ENCODE measurements at regions not wholly inside any gene's neighbourhood (a gene's known extent, or its start where the extent isn't known, plus 50 kb on each side); places are given as distances from the start of the nearest gene placed in this dataset.

DNA sequence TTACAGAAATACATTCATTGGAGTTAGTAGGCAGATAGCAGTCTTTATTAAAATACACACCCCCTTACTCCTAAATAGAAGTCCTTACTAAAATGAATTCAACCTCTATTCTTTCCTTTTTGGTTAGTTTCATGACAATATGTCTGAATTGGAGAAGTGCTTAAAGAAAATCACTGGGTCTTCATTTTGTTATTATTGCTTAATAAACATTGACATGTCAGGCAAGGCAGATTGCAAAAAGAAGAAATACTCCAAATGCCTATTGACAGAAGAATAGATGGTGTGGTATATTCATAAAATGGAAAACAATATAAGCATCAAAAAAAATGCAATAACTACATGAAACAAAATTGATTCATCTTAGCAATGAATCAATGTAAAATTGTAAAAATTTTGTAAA lies 135.5 kb downstream of the TMEM26 start:
- DNase-seq, result no peak

- DNase-seq, result no peak
Observed at GRCh38 chr10:61316676-61317265, 136.4 kb downstream of the TMEM26 start.

- DNase-seq, result no peak
Observed at GRCh38 chr10:61314273-61314672, 138.9 kb downstream of the TMEM26 start.

GRCh38 chr10:61313460-61313859 lies 139.7 kb downstream of the TMEM26 start:
- peak; percentile 18 for DNase-seq

DNA sequence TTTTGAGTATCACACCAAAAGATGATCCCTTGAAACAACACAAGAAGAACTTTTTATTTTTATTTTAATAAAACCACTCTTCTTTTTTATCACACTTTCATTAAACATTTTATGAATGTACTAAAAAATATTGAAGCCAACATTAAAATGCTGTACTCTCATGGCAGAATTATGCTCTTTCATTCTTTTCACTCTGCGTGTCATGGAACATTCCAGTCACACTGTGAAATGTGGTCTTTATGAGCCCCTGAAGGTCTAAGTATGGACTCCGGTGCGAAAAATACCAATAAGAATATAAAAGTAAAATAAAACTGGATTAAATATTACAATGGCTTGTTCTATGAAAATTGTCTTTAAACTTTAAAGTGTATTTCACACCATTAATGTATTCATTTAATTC lies 148.4 kb downstream of the TMEM26 start:
- no peak for DNase-seq

GRCh38 chr10:61302124-61302523 lies 151.1 kb downstream of the TMEM26 start:
- DNase-seq, result no peak

DNA sequence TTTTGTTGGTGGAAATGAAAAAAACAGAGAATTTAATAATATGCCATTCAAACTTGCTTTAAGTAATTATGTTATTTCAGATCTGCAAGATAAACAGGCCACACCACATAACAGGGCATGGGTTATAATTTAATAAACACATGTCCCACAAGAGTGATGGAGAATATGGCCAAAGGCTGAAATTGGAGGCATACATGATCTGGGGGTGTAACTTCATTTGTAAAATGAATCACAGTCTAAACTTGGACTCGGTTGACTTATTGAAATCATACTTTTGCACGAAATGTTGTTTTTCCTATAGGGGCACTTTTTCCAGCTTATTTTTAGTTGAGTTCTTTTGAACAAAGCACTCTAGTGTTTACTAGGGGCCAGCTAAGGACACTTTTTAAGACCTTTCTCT lies 151.6 kb downstream of the TMEM26 start:
- no peak for DNase-seq

- DNase-seq, result no peak
Observed at GRCh38 chr10:61299841-61300240, 153.3 kb downstream of the TMEM26 start.

DNA sequence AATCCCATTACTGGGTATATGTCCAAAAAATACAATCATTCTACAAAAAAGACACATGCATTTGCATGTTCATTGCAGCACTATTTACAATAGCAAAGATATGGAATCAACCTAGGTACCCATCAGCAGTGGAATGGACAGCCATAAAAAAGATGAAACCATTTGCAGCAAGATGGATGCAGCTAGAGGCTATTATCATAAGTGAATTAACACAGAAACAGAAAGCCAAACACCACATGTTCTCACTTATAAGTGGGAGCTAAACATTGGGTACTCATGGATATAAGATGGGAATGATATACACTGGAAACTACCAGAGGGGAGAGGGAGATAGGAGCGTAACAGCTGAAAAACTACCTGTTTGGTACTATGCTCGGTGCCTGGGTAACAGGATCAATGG lies 154.0 kb downstream of the TMEM26 start:
- DNase-seq, result no peak

GRCh38 chr10:61298194-61298593 lies 155.0 kb downstream of the TMEM26 start:
- DNase-seq, result no peak

DNA sequence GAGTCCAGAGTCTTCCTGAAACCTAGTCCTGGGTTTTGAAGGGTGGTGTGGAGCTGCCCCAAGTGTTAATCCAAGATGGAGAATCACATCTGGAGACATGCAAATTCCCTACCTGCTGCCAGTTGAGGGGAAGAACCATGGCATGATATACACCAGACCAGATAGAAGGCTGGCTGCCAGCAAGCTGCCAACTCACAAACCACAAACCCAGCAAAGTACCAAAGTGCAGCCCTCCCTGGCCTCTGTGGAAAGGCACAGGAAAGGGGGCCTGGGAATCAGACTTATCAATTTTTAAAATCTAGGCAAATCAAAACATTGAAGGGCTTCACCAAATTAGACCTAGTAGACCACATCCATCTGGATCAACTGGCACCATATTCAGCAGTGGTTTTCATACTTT lies 157.0 kb downstream of the TMEM26 start:
- DNase-seq, result no peak

DNA sequence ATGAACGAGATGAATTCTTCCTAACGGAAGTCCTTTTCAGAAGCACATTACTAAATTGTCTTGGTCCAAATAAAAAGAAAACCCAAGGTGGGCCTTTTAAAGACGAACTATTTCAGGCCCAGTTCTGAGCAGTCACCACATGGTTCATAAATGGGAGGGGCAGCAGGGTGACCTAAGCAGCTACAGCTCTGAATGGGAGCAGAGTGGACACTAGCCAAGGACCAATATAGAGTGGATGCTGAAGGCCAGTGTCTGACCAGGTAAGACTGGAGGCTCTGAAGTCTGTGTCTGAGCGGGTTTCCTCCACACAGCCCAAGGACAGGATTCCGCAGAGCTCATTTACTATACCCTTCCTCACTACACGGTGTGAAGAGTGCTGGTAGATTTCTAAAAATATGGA lies 159.1 kb downstream of the TMEM26 start:
- DNase-seq, result no peak

GRCh38 chr10:61289813-61290212 lies 163.4 kb downstream of the TMEM26 start:
- DNase-seq, result no peak

DNA sequence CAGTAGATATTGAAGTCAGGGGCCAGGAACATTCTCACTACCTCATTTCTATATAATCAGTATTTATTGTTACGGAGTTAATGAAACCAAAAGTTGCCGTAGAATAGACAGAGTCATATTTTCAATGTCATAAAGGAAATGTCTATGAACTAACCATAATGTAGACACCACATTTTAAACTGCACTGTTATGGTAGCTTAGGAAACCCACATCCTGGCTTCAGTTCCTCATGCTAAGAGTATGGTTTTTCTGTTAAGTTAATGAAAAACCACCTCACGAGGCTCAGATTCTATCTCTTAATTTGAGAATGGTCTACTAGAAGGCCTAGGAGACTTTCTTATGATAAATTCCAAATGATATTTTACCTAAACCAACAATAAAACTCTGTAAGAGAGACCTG lies 166.5 kb downstream of the TMEM26 start:
- DNase-seq, result no peak

DNA sequence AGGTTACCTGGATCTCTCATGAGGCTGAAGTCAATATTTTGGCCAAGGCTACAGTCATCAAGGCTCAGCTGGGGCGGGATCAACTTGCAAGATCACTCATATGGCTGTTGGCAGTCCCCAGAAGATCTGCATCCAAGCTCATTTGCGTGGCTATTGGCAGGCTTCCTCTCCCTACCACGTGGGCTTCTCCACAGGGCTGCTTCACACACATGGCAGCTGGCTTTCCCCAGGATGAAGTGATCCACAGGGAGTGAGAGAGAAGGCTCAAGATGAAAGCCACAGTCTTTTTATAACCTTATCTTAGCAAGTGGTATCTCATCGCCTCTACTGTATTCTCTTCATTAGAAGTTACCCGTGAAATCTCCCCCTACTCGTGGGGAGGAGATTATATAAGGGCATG lies 167.4 kb downstream of the TMEM26 start:
- no peak for DNase-seq

DNA sequence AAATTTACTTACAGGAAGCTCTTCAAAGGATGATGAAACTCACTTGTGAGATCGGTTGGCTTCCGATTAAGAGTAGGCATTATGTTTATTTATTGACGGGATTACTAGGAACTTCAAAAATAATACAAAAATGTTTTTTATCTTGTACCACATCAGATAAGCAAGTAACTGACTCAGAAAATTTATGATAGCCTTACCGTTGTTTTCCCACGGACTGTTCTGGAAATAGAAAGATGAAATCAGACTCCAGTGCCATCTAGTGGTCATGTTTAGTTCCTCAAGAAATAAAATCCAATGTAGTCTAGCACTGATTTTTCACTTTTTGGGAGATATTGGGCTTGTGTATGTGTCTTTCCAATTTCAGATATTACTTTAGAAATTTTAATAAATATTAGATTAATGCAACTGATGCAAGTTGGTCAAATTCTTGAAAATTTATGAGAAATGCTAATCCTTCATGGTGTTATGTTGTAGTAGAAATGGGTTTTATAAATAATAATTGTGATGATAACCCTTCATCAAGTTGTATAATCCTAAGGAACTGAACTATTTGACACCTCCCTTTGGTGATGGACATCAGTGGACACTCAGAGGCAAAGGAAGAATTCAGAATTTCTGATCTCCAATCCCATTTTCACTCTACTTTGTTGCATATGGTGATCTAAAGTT lies 168.8 kb downstream of the TMEM26 start:
- DNase-seq, result peak; percentile 18

DNA sequence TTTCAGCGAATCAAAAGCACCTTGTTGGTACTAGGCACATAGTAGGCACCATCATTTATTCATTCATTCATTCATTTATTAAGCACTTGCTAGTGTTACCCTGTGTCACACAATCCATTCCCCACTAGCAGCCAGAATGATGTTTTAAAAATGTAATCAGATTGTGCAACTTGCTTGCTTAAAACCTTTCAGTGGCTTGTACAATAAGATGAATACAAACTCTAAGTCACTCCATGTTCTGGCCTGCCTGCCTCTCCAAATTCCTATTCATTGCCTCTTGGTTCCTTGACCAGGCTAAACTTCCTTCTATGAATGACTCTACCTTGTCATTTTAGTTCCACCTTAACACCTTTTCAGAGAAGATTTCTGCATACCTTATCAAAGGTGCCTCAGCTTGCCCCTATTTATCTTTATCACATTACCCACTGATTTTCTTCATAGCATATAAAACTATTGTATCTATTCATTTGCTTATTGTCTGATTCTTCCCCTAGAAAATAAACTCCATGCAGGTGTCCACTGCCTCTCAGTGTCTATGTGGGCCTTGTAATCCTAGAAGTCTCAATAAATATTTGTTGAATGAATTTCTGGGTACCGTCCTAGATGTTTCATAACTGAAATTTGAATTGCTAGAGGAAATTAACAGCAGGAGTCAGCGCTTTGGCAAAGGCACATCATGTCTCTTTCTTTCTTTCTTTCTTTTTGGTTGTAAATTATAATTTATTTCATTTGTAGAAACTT lies 169.5 kb downstream of the TMEM26 start:
- no peak for DNase-seq

DNA sequence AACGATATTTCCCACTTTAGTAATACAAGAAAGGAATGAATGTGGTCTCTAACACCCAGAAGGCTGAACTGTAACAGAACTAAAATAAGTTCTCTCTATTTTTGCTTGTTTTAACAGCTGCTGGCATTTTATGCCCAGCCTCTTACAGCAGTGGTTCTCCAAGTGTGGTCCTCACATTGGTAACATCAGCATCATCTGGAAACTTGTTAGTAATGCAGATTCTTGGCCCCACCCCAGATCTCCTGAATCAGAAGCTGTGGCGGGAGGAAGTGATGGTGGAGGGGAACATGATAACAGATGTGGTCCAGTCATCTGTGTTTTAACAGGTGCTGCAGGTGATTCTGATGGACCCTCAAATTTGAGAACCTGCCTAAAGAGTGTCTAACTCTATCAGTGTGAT lies 170.1 kb downstream of the TMEM26 start:
- no peak for DNase-seq

DNA sequence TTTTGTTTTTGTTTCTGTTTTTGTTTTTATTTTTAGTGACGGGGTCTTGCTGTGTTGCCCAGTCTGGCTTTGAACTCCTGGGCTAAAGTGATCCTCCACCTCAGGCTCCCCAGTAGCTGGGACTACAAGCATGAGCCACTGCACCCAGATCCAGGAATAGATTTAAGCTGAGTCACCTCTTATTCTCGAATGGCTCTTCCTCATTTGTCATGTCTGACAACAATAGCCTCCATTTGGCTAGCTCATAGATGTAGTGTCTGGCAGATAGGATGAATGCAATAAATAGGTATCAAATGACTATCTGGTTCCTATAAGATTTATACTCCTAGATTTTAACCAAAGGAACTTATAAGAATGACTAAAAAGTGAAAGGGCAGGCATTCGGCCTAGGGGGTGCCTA lies 172.9 kb downstream of the TMEM26 start:
- peak; percentile 54 for DNase-seq

- DNase-seq, result no peak
Observed at GRCh38 chr10:61279400-61279799, 173.8 kb downstream of the TMEM26 start.

GRCh38 chr10:61278556-61278955 lies 174.6 kb downstream of the TMEM26 start:
- DNase-seq, result no peak

DNA sequence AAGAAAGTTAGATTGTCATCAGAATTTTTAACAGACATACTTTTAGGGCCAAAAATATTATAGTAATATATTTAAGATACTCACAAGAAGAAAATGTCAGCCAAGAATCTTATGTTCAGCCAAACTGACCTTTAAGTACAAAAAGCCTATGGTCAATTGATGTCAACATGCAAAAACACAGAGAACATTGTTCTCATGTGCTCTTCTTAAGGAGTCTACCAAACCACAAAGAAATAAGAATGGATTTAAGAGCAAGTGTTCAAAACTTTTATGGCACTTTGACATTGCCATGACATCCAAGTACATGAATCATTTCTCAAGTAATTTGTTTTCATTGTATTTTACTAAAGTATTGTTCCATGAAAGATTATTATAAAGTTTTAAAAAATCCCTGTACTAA lies 180.4 kb downstream of the TMEM26 start:
- no peak for DNase-seq

DNA sequence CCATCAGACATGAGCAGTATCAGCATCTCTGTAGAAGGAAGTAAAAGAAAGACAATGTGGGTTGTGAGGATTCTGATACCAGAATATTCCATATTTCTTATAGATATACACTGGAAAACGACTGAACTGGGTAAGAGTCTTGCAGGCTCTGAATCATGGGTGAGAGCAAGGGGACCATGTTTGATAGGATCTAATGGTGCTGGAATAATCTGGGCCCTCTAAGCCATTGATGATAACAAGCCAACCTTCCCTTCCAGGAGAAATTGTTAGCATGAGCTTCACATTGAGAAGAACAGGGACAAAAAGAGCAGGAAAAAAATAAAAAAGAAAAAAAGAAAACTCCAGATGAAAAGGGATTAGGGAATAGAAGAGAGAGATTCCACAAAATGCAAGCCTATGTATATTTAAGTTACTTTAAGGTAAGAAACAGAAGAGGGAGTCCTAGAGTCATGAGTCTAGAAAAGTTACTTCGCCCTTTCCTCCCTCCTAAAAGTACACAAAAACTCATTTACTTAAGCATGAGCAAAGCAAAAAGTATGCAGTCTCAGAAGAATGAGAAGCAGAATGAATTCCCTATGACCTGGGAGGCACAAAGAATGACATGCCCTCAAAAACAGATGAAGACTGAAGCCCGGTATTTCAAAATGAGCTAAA lies 181.9 kb downstream of the TMEM26 start:
- peak; percentile 55 for DNase-seq

GRCh38 chr10:61263518-61263917 lies 189.7 kb downstream of the TMEM26 start:
- DNase-seq, result no peak
